Stimulated activated CD4-positive, alpha-beta T cell treated with anti-CD3 and anti-CD28 coated beads, Interleukin-15, amount 100 ng/mL, for 1 hour (primary cell): ENCODE measurements at regions not wholly inside any gene's neighbourhood (a gene's known extent, or its start where the extent isn't known, plus 50 kb on each side); places are given as distances from the start of the nearest gene placed in this dataset.
"Not testable (repeated sequence)": the region's sequence is repeated elsewhere in the genome, so short reads cannot be mapped to it uniquely, and the experiment has no call there.

ENCODE experiments used
- DNase-seq, 2 donors: peaks; one replicate each; pipeline ENCODE4 v3.0.0-alpha.2; 2020; ENCODE audit warnings: low read depth in 1 of 2, low spot score in 1 of 2

- not testable (repeated sequence) for DNase-seq
These were observed 141.7 kb downstream of the SPATA31A6 start for GRCh38 chr9:42325142-42325541.

GRCh38 chr9:42325561-42325960, 142.1 kb downstream of the SPATA31A6 start:
- DNase-seq: not testable (repeated sequence)

GRCh38 chr9:42326482-42326881, 143.0 kb downstream of the SPATA31A6 start:
- not testable (repeated sequence) for DNase-seq

GRCh38 chr9:42335342-42335741, 151.9 kb downstream of the SPATA31A6 start:
- not testable (repeated sequence) for DNase-seq

GRCh38 chr9:42335984-42336657, 152.7 kb downstream of the SPATA31A6 start:
- not testable (repeated sequence) for DNase-seq

- DNase-seq: not testable (repeated sequence)
These were observed 154.8 kb downstream of the SPATA31A6 start for GRCh38 chr9:42338275-42338674.

GRCh38 chr9:42339671-42340434, 156.4 kb downstream of the SPATA31A6 start:
- DNase-seq: not testable (repeated sequence)

- not testable (repeated sequence) for DNase-seq
These were observed 156.9 kb downstream of the SPATA31A6 start for GRCh38 chr9:42340435-42340723.

GRCh38 chr9:42341860-42342259, 158.4 kb downstream of the SPATA31A6 start:
- not testable (repeated sequence) for DNase-seq

- not testable (repeated sequence) for DNase-seq
These were observed 158.8 kb downstream of the SPATA31A6 start for GRCh38 chr9:42342297-42342696.

- DNase-seq: not testable (repeated sequence)
These were observed 161.0 kb downstream of the SPATA31A6 start for GRCh38 chr9:42344508-42344907.

GRCh38 chr9:42346916-42347315, 163.5 kb downstream of the SPATA31A6 start:
- not testable (repeated sequence) for DNase-seq

- DNase-seq: not testable (repeated sequence)
These were observed 165.7 kb downstream of the SPATA31A6 start for GRCh38 chr9:42349181-42349580.

- DNase-seq: not testable (repeated sequence)
These were observed 167.0 kb downstream of the SPATA31A6 start for GRCh38 chr9:42350412-42350811.

- DNase-seq: not testable (repeated sequence)
These were observed 174.3 kb downstream of the SPATA31A6 start for GRCh38 chr9:42357604-42358373.

GRCh38 chr9:42358626-42359247, 175.3 kb downstream of the SPATA31A6 start:
- not testable (repeated sequence) for DNase-seq

- not testable (repeated sequence) for DNase-seq
These were observed 181.2 kb downstream of the SPATA31A6 start for GRCh38 chr9:42364410-42365243.

GRCh38 chr9:42365244-42365945, 181.9 kb downstream of the SPATA31A6 start:
- DNase-seq: not testable (repeated sequence)

GRCh38 chr9:42368279-42368881, 184.9 kb downstream of the SPATA31A6 start:
- DNase-seq: not testable (repeated sequence)
